T-helper 22 cell (primary cell): ENCODE measurements at regions not wholly inside any gene's neighbourhood (a gene's known extent, or its start where the extent isn't known, plus 50 kb on each side); places are given as distances from the start of the nearest gene placed in this dataset.
"Not testable (repeated sequence)": the region's sequence is repeated elsewhere in the genome, so short reads cannot be mapped to it uniquely, and the experiment has no call there.

ENCODE experiments used
- DNase-seq: peaks from one replicate; pipeline ENCODE4 v3.0.0-alpha.2; 2020; ENCODE audit warnings: low read depth

DNA sequence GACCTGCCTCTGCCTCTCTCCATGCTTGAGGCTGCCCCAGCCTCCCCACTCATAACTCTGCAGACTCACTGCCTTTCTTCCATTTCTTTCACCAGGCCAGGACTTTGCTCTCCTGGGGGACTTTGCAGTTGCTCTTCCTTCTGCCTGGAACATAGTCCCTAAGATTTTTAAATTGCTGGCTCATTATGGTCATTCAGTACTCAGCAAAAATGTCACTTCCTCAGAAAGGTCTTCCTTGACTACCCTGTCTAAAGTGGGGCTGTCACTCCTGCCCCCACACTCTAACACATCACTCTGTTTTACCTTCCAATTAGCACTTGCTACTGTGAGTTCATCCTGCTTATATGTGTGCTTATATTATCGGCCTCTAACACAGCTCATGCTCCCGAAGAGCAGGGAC is 618.2 kb downstream of the UQCRFS1 start:
- DNase-seq: no peak

DNA sequence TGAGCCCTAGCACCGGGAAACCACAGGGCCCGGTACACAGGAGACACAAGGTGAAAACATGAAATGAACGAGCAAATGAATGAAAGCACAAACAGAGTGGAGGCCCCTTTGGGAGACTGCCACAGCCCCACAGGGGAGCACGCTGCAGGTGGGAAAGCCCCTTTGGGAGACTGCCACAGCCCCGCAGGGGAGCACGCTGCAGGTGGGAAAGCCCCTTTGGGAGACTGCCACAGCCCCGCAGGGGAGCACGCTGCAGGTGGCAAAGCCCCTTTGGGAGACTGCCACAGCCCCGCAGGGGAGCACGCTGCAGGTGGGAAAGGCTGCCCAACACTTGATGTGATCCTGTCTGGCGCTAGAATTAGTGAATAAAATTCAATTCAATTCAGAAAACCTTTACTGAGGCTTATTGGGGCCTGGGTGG is 623.0 kb downstream of the UQCRFS1 start:
- DNase-seq: not testable (repeated sequence)

DNA sequence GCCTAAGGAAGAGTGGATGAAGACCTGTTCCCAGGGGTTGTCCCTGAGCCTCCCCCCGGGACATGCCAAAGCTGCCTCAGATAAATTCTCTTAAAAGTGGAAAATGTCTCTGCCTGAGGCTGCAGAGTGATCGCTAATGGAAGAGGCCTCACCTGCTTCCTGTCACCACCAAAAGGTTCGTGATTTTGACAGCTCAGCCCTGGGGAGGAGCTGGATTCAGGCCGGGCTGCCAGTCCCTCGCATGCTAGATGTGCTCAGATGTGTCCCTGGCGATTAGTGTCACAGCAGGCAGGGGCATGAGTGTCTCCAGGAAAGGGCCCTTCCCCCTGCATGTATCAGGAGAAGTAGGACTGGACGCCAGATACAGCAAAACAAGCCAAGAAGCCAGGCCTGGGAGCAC is 626.5 kb downstream of the UQCRFS1 start:
- no peak for DNase-seq

DNA sequence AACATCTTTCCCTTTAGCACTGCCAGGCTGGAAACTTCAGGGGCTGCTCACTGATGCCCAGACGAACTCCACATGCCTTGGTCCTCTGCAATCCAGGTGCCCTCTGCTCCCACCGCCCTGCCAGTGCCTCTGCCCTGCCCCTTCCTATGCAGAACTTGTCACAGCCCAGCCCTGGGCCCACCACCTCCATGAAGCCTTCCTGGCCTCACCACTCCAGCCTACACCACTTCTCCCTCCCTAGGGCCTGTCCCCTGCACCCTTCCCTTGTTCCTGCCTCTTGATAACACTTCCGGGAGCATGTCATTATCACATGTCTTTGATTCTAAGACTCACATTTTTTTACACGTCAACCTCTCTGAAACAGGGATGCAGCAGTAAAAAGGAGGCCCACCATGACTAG is 627.2 kb downstream of the UQCRFS1 start:
- no peak for DNase-seq

DNA sequence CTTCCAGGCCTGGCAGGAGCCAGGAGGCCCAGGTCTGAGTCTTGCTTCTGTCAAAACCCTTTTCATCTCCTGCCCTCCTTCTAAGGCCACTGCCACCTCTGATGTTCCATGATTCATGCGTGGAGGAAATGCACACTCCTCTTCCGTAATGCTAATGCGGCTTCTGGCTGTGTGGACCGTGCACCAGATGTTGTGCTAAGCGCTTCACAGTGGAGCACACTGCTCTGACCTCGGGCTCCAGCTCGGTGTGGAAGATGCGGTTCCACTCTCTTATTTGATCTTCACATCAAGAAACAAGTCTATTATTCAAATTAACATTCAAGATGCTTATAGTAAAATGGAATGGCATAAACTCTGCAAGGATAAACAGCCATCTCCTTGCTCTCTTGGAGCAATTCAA is 629.2 kb downstream of the UQCRFS1 start:
- no peak for DNase-seq

DNA sequence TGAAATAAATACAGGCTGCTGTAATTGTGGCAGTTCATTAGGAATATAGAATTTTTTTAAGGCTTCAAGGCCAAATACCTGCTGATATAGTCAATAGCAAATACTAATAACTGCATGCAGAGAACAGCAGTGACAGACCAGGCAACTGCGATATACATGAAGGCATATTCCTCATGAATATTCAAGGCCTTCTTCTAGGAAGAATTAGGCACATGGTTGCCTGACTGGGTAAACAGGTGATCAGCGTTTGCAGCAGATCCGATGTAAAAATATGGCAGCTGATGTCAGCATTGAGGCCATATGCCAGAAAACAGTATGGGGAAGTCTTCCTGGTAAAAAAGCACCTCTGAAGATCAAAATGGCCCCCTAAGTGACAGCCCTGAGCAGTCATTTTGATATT is 629.7 kb downstream of the UQCRFS1 start:
- DNase-seq: no peak

DNA sequence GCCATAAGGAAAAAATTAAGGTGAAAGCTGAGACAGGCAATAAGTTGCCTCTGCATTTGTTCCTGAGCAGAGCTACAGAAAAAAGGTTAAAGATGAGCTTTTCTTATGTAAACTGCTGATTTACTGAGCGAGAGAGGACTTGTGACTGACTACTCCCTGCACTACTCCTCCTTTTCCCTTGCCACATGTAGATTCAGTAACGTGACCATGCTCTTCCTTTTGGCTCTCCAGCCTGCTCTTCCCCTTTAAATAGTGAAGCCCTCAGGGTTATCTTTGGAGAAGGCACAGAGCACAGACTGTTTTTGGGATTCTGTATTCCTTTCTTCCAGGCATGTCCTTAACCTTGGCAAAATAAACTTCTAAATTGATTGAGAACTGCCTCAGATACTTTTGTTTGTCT is 630.2 kb downstream of the UQCRFS1 start:
- DNase-seq: no peak

DNA sequence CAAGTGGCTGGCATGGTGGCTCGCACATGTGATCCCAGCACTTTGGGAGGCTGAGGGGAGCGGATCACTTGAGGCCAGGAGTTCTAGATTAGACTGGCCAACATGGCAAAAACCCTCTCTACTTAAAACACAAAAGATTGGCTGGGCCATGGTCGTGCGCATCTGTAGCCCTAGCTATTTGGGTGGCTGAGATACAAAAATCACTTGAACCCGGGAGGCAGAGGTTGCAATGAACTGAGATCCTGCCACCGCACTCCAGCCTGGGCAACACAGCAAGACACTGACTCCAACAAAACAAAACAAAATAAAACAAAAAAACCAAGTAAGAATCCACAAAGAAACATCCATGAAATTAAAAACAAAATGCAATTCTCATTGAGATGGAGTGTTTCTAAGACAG is 630.6 kb downstream of the UQCRFS1 start:
- no peak for DNase-seq

DNA sequence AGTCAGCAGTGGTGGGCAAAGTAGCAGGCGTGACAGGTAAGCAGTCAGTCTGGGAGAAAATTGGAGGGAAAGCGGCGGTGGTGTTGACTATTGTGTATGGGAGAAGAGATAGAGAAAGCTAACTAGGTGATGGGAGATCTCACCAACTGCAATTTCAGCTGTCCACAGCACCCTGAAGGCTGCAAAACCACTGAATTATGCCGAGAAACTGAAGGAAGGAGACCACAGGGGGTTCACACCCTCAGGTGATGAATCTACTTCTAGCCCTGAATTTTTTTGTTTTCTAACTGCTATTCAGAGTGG is 631.5 kb downstream of the UQCRFS1 start:
- no peak for DNase-seq

DNA sequence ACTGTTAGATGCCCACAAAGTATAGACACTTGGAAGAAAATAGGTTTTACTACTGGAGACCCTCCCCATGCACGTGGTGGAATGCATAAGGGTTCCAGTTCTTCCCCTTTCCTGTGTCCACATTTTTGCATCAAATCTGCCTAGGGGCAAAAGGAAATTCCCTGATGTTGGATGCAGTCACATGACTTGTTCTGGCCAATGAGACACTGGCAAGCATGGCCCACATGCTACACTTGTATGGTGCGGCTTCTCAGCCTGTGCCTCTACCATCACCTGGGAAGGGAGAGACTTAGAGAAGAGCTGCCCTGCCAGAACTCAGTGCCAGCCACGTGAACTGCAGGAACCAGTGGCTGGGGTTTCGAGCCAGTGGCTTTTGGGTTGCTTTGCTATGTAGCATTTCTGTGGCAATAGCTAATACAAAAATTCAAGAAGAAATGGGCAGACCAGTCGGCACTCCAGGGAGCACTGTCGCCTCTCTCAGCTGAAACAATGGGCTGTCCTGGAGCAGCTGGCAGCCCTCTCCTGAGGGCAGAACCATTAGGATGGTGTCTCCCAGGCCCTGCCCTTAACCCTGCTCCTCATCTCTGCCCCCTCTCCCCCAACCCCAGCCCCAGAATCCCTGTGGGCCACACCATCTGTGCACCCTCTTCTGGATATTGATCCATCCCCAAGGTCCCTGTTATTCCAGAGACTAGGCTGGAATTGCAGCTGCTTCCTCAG is 634.0 kb downstream of the UQCRFS1 start:
- DNase-seq: no peak

DNA sequence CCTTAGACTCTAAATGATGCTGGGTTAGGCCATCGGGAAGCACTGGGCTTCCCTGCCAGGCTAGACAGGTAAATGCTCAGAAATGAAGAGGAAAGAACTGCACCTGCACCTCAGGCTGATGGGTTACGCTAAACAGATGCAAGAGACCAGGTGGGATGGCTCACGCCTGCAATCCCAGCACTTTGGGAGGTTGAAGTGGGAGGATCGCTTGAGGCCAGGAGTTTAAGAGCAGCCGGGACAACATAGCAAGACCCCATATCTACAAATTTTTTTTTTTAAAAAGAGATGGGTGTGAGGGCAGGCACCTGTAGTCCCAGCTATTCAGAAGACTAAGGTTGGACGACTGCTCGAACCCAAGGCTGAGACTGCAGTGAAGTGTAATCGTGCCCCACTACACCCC is 634.7 kb downstream of the UQCRFS1 start:
- no peak for DNase-seq

DNA sequence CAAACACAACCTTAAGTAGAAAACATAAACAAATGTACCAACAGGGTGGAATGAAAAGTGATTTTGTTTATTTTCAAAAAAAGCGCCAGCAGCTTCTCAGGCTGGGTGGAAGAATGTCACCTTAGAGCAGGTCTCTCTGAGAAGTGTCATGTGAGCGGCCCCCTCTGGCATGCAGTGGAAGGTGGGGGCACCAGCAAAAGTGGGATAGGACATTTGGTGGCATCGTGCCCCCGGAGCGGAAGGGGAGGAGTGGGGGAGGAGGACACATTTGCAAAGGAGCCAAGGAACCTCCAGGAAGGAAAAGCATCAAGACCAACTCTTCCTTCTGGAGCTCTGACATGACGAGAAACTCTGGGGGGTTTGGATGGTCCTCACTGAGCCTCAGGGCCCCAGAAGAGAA is 635.3 kb downstream of the UQCRFS1 start:
- DNase-seq: no peak

DNA sequence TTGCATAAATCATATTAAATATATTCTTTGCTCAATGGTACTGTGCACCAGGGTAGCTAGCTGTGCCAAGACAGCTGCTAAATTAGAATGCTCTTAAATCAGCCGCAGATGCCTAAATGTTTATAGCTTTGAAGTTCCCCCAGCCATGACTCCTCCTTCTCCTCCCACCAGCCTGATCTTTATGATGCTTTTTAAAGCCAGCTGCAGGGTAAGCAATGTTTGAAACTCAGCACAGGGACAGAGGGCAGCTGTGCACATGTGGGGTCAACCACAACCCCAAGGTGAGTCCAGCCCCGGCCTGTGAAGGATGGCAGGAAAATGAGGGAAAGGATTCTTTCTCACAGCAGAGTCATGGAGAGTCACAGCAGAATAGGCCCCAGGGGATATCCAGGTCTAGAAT is 635.7 kb downstream of the UQCRFS1 start:
- no peak for DNase-seq

DNA sequence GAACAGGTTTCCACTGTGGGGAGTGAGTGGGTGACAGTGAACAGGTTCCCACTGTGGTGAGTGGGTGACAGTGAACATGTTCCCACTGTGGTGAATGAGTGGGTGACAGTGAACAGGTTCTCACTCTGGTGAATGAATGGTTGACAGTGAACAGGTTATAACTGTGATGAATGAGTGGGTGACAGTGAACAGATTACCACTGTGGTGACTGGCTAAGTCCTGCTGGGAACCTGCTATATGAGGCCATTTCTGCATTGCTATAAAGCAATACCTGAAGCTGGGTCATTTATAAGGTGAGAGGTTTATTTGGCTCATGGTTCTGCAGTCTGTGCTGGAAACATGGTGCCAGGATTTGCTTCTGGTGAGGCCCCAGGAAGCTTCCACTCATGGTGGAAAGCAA is 637.1 kb downstream of the UQCRFS1 start:
- DNase-seq: no peak

DNA sequence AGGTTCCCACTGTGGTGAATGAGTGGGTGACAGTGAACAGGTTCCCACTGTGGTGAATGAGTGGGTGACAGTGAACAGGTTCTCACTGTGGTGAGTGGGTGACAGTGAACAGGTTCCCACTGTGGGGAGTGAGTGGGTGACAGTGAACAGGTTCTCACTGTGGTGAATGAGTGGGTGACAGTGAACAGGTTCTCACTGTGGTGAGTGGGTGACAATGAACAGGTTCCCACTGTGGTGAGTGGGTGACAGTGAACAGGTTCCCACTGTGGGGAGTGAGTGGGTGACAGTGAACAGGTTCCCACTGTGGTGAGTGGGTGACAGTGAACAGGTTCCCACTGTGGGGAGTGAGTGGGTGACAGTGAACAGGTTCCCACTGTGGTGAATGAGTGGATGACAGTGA is 637.6 kb downstream of the UQCRFS1 start:
- DNase-seq: not testable (repeated sequence)

DNA sequence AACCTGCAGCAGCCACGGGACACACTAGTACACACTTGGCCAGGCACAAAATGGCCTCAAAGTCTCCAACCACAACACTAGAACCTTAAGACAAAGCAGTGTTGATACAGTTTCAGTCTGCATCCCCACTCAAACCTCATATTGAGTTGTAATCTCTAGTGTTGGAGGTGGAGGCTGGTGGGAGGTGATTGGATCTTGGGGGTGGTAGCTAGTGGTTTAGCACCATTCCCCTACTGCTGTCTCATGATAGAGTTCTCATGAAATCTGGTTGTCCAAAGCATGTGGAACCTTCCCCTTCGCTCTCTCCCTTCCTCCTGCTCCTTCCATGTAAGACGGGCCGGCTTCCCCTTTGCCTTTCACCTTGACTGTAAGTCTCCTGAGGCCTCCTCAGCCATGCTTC is 638.7 kb downstream of the UQCRFS1 start:
- DNase-seq: no peak

DNA sequence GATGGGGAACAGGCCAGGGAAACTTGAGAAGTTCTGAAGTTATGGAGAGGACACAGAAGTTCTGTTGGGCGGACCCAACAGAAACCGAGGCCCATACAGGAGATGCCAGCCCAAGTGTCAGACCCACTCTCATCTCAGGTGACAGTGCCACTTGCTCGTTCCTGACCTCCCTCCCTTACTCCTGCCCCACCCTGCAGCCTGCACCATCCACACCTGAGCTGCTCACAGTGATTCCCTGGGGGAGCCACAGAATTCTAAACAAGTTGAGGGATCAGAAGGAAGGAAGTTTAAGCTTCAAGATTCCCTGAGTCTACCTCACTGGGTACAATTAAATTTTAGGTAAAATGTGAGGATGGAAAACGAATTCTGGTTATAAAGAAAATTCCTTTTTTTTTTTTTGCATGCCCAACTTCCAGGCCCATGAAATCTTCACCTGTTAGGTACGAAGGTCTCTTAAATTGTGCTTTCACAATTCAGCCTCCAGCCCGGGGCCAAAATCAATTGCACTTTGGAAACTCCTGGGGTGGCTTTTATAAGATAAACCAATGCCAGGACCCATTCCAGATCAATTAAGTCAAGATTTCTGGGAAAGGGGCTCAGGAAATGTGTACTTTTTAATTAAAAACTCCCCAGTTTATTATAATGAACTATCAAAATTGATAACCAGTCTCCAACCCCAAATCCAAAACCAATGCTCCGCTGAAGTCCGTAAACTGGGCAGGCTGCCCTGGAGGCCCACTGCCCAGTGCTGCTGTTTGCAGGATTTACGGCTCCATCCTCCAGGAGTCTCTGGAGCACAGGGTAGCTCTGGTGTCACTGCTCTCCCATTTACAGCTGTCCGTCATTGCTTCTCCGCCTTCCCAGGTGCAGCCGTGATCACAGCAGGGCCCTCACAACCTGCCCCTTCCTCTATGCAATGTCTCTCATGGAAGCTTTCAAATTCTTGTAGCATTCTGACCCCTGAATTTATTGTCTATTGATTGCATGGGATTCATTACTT is 643.5 kb downstream of the UQCRFS1 start:
- DNase-seq: no peak

DNA sequence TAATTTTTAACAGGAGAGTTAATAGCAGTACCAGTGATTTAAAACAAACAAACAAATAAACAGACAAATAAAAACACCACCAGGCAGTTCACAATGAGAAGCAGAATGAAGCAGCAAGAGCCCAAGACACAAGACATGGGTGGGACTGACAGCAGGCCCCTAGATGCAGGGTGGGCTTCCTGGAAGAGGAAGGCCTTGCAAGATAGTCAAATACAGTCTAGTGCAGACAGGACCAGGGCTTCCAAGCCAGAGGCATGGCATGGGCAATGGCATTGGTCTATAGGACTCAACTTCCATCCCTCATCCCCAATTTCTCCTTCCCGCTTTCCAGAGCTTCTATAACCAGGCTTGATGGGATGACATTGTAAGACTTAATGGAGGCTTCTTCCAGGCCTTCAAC is 645.1 kb downstream of the UQCRFS1 start:
- DNase-seq: no peak

DNA sequence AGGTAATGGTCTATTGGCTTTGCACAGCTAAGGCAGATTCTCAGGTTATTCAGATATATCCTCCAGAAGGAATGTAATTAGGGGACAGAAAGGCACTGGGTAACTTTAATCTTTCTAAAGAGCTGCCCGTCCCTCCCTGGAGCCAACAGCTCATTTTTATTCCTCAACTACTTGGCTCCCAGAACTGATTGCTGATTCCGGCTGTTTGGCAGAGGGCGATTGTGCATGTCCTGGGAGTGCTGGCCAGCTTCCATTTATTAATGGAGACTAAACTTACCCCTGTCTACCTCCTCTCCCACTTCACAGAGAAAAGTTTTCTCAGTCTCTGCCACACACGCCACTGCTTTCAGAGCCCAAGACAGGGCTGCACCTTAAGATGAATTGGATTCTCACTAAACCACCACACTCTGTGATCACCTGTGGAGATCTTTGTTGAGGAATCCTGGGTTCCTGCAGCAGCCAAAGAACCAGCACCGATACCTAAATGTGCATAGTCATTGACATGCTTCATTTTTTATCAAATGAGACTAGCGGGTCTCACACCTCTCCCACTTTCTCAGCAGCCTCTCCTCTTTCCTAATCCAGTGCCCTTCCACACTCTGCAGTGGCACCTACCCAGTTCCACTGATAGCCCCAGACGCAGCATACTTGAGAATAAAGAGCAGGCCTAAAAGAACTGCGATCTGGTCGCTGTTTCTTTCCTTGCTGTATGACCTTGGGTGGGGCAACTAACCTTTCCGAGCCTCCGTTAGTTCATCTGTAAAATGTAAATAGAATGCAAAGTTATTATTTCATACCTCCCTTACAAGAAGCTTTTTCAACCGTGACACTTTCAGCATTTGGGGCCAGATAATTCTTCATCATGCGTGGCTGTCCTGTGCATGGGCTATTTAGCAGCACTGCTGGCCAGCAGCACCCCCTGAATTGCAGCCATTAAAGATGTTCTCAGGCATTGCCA is 648.7 kb downstream of the UQCRFS1 start:
- no peak for DNase-seq

DNA sequence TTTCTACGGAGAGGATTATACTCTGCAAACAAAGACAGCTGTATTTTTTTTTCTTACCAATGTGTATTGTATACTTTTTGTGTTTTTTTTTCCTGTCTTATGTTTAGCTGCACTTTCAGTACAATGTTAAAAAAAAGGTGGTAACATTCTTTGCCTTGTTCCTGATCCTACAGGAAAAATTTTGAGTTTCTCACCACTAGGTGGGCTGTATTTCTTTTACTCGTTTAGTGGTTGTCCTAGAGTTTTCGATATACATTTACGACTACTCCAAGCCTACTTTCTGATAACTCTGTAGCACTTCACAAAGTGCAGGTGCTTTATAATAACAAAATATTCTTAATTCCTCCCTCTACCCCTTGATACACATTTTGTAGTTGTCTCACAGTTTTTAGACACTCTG is 652.2 kb downstream of the UQCRFS1 start:
- no peak for DNase-seq

DNA sequence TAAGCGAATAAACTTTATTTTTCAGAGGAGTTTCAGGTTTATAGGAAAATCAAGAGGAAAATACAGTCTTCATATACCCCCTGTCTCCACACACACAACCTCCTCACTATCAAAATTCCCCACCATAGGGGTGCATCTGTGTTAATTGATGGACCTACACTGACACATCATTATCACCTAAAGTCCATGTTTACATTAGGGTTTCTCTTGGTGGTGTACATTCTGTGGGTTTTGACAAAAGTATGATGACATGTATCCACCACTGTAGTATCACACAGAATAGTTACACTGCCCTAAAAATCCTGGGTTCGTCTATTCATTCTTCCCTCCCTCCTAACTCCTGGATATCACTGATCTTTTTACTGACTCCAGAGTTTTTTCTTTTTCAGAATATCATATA is 654.2 kb downstream of the UQCRFS1 start:
- no peak for DNase-seq

DNA sequence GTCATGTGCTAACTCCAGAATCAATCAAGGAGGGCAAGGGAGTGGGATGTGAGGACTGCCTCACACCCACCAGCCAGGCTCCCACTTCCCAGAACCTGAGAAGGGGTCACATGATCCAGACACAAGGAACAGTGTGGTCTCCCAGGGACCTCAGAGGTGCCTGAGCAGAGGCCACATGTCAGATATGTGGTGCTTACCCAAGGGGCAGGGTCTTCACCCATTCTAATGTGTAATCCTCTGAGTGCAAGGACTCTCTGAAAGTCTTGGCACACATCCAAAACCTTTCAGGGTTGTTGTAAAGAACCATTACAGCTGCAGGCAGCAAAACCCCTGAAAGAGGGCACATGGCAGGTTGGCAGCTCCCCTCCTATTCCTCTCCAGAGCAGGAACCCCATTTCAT is 656.6 kb downstream of the UQCRFS1 start:
- DNase-seq: no peak
